ENCODE measurements at regions not wholly inside any gene's neighbourhood (a gene's known extent, or its start where the extent isn't known, plus 50 kb on each side); places are given as distances from the start of the nearest gene placed in this dataset.

DNA sequence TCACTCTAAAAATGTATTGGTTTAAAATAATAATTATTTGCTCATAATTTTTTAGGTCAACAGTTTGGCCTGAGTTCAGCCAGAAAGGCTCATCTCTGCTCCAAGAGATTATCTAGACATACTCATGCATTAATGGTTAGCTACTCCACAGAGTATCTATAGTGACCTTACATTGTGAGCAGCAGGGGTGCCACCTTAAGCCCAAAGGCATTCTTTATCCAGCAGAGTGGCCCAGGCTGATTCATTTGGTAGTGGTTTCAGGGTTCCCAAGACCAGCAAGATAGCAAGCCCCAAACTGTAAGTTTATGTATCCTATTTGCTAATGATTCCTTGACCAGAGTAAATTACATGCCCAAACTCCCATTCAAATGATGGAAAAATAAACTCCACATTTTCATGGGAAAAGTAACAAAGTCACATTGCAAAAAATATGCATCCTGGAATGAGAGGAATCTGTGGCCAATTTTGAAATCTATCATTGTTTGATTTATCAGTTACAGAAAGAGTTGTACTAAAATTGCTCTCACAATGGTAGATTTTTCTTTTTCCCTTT, 182.6 kb upstream of the KCNK2 start:
- TF ChIP-seq, protein P1, sequence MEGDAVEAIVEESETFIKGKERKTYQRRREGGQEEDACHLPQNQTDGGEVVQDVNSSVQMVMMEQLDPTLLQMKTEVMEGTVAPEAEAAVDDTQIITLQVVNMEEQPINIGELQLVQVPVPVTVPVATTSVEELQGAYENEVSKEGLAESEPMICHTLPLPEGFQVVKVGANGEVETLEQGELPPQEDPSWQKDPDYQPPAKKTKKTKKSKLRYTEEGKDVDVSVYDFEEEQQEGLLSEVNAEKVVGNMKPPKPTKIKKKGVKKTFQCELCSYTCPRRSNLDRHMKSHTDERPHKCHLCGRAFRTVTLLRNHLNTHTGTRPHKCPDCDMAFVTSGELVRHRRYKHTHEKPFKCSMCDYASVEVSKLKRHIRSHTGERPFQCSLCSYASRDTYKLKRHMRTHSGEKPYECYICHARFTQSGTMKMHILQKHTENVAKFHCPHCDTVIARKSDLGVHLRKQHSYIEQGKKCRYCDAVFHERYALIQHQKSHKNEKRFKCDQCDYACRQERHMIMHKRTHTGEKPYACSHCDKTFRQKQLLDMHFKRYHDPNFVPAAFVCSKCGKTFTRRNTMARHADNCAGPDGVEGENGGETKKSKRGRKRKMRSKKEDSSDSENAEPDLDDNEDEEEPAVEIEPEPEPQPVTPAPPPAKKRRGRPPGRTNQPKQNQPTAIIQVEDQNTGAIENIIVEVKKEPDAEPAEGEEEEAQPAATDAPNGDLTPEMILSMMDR (IDR thresholded peaks at IDR 0.05; ENCODE audit: control insufficient read depth, extremely low read depth, insufficient read depth) = no peak
- no peak overlapping the region for H3K4me3 ChIP-seq (ENCODE audit: low read depth, low read length)
- no peak for DNase-seq (ENCODE audit: low read depth)

DNA sequence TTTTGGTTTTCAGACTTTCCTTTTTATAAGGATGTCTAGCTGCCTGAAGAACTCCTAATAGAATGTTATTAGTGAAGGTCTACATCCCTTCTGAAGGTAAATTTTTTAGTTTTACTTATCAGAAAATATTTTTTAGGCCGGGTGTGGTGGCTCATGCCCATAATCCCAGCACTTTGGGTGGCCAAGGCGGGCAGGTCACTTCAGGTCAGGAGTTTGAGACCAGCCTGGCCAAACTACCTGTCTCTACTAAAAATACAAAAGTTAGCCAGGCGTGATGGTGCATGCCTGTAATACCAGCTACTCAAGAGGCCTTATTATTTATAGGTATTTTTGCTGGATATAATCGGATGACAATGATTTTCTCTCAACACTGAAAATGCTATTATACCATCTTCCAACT, 181.9 kb upstream of the KCNK2 start:
- TF ChIP-seq, protein P1 (IDR thresholded peaks at IDR 0.05; ENCODE audit: control insufficient read depth, extremely low read depth, insufficient read depth) = no peak
- DNase-seq (ENCODE audit: low read depth) = no peak
- no peak overlapping the region for H3K4me3 ChIP-seq (ENCODE audit: low read depth, low read length)

DNA sequence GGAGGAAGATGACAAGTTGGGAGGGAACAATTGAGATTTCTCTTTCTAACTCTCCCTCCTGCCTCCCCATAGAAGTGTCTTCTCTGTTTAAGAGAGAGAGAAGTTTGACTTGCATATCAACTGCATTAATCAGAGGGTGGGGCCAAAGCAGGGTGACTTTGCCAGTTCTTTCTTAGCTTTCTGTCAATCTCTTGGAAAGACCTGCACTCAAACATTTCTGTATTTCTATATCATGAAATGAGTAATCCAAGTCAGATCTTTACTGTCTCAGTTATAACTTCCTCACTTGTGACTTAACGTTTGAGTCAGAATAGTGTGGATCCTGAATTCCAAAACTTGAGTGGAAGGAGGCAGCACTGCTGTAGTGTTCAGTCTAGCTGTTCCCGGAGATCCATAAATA, 180.8 kb upstream of the KCNK2 start:
- TF ChIP-seq, protein P1 (IDR thresholded peaks at IDR 0.05; ENCODE audit: control insufficient read depth, extremely low read depth, insufficient read depth) = no peak
- DNase-seq (ENCODE audit: low read depth) = no peak
- no peak overlapping the region for H3K4me3 ChIP-seq (ENCODE audit: low read depth, low read length)

DNA sequence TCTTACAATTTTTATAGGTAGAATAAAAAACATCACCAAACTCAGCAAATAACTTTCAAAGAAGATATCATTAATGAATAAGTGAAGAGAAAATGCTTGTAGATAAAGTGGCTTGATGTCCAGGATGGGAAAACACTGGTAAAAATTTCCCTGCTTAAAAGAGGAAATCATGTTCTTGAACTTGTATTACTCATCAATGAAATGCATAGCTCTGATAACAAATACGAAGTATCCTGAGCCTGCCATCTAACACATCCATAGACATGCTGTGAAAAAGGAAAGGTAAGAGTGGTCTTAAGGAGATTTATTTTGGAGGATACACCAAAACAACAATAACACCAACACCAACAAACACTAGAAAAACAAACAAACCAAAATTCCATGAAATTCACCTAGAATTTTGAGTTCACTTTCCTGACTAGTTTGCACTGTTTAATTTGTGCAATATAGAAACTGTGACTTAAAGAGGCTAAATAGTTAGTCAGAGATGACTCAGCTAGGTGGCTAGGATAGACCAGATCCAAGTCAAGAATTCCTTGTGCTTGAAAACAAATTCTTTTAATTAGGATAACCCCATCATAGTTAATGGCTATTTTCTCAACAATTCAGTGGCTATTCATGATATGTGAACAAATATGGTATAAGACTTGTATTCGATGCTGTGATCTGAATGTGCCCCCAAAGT, 179.8 kb upstream of the KCNK2 start:
- TF ChIP-seq, protein P1 (IDR thresholded peaks at IDR 0.05; ENCODE audit: control insufficient read depth, extremely low read depth, insufficient read depth) = no peak
- DNase-seq (ENCODE audit: low read depth) = no peak
- H3K4me3 ChIP-seq (ENCODE audit: low read depth, low read length) = no peak overlapping the region

DNA sequence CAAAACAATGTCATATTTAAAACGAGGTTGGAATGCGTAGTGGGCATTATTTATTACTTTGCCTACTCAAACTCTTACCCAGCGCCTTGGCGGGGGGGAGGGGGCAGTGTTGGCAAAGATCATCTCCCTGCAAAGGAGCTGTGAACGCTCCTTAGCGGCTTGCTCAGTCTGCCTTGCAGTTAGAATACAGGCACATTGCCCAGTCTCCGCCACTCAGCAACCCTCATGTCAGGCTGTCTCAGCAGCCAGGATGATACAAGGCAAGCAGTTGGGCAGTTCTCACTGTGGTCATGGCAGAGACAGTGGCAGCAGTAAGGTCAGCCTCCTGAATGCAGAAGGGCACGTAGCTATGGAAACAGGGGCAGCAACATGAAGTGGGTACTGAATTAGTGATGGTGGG, 170.4 kb upstream of the KCNK2 start:
- no peak overlapping the region for H3K4me3 ChIP-seq (ENCODE audit: low read depth, low read length)
- TF ChIP-seq, protein P1 (IDR thresholded peaks at IDR 0.05; ENCODE audit: control insufficient read depth, extremely low read depth, insufficient read depth) = no peak
- DNase-seq (ENCODE audit: low read depth) = no peak

DNA sequence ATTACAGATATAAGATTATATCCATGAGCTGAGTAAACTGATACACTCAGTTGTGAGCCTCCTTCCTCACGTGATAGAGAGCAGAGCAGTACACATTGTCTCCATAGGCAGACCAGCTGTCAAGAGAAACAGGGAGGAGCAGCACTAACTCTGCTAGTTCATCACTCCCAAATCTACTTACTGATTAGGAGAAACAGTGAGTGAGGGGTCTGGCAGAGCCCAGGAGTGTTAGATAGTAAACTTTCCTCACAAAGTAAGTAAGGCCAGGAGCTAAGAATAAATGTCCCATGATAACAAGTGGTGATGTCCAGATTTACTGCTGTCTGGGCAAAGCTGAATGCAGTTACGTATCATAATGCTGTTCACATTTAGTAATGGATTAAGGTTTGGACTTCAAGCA, 168.6 kb upstream of the KCNK2 start:
- no peak for DNase-seq (ENCODE audit: low read depth)
- TF ChIP-seq, protein P1 (IDR thresholded peaks at IDR 0.05; ENCODE audit: control insufficient read depth, extremely low read depth, insufficient read depth) = no peak
- no peak overlapping the region for H3K4me3 ChIP-seq (ENCODE audit: low read depth, low read length)
